Activated CD8-positive, alpha-beta T cell treated with anti-CD3 and anti-CD28 coated beads for 36 hours (primary cell): ENCODE measurements at regions not wholly inside any gene's neighbourhood (a gene's known extent, or its start where the extent isn't known, plus 50 kb on each side); places are given as distances from the start of the nearest gene placed in this dataset.

ENCODE experiments used
- ATAC-seq: fragments of 200-7000 bp; cut with Tn5 transposase; one replicate; pipeline ENCODE4 v1.10.0; 2021; ENCODE audit warnings: mild to moderate bottlenecking, moderate library complexity
- CTCF ChIA-PET: fragments of 350-600 bp; sonication (Branson Sonifier 250); formaldehyde crosslinking; loops from one replicate; lab custom pipeline; 2021; ENCODE audit warnings: antibody characterized with exemption; lab: Charles Lee
- POLR2A ChIA-PET: fragments of 350-600 bp; sonication (Branson Sonifier 250); formaldehyde crosslinking; loops from one replicate; lab custom pipeline; 2021; ENCODE audit warnings: antibody characterized with exemption; lab: Charles Lee
- DNase-seq: peaks from one replicate; pipeline ENCODE4 v3.0.0-alpha.2; 2020
- H3K27ac Mint-ChIP-seq: one replicate; pipeline ENCODE4 v1.8.0; 2021; ENCODE audit warnings: mild to moderate bottlenecking, mixed read lengths
- H3K27me3 Mint-ChIP-seq: one replicate; pipeline ENCODE4 v1.8.0; 2021; ENCODE audit warnings: mixed read lengths
- H3K36me3 Mint-ChIP-seq: one replicate; pipeline ENCODE4 v1.8.0; 2021; ENCODE audit warnings: low read depth, mixed read lengths
- H3K4me1 Mint-ChIP-seq: one replicate; pipeline ENCODE4 v1.8.0; 2021; ENCODE audit warnings: low read depth, mixed read lengths
- H3K4me3 Mint-ChIP-seq: one replicate; pipeline ENCODE4 v1.8.0; 2021; ENCODE audit warnings: mild to moderate bottlenecking, moderate library complexity, mixed read lengths
- H3K9me3 Mint-ChIP-seq: one replicate; pipeline ENCODE4 v1.8.0; 2021; ENCODE audit warnings: mixed read lengths
- CTCF ChIP-seq: fragments of 200-600 bp; IDR thresholded peaks from one replicate; pipeline ENCODE4 v1.8.0; 2022; ENCODE audit warnings: antibody characterized with exemption, mild to moderate bottlenecking
- intact Hi-C: fragments of 100-400 bp; cut with micrococcal nuclease; formaldehyde crosslinking; loops from one replicate; pipeline ENCODE4 v1.10.0; 2022

DNA sequence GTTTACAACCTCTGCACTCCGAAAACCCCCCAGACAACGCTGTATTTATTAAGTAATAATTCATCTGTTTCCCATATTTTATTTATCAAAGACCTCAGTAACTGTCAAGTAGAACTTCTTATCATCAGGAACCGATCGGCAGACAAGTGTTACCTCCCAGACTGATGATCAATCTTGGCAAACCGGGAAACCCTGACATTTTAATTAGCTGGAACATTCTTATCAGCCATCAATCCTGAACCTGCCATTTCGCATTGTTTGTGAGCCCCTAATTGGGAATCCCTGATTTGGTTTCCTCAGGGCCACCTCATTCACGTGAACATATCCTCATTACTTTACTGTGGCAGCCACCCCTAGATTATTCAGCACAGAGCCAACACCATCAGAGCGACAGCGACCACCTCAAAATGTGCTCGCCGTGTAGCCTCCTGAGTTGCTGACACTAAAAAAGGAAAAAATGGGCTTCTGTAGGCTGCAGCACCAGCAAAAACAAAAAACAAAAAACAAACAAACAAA is 93.6 kb upstream of the SDK1 start:
- intact Hi-C loops: no loop called here
- H3K4me3 Mint-ChIP-seq: no peak overlapping the region
- CTCF ChIA-PET: no interaction called here
- DNase-seq: no peak
- POLR2A ChIA-PET: no interaction called here
- H3K9me3 Mint-ChIP-seq: no peaks in the 10 kb centered on the region
- no peaks in the 10 kb centered on the region for H3K4me1 Mint-ChIP-seq
- no peak for ATAC-seq
- H3K27me3 Mint-ChIP-seq: no peaks in the 10 kb centered on the region
- TF ChIP-seq CTCF: no peak
- no peaks in the 10 kb centered on the region for H3K36me3 Mint-ChIP-seq
- no peak overlapping the region for H3K27ac Mint-ChIP-seq

- intact Hi-C loops: no loop called here
- TF ChIP-seq CTCF: no peak
- Mint-ChIP-seq H3K4me1 (no peaks in the 10 kb centered on the region), H3K9me3 (no peaks in the 10 kb centered on the region), H3K36me3 (no peaks in the 10 kb centered on the region), H3K27ac (no peak overlapping the region), H3K4me3 (no peak overlapping the region), H3K27me3 (peaks cover 3% of the 10 kb centered on the region)
- no peak for ATAC-seq
- DNase-seq: no peak
- CTCF ChIA-PET: no interaction called here
- POLR2A ChIA-PET: no interaction called here
Measured at GRCh38 chr7:3210531-3210930, 90.5 kb upstream of the SDK1 start.

GRCh38 chr7:3214090-3214413 is 87.0 kb upstream of the SDK1 start:
- Mint-ChIP-seq H3K36me3 (no peaks in the 10 kb centered on the region), H3K4me3 (no peak overlapping the region), H3K9me3 (no peaks in the 10 kb centered on the region), H3K27me3 (peaks cover 14% of the 10 kb centered on the region), H3K4me1 (peaks cover 3% of the 10 kb centered on the region), H3K27ac (no peak overlapping the region)
- DNase-seq (no peak), ATAC-seq (no peak)
- intact Hi-C loops: no loop called here
- CTCF ChIA-PET: no interaction called here
- no peak for TF ChIP-seq CTCF
- POLR2A ChIA-PET: no interaction called here

DNA sequence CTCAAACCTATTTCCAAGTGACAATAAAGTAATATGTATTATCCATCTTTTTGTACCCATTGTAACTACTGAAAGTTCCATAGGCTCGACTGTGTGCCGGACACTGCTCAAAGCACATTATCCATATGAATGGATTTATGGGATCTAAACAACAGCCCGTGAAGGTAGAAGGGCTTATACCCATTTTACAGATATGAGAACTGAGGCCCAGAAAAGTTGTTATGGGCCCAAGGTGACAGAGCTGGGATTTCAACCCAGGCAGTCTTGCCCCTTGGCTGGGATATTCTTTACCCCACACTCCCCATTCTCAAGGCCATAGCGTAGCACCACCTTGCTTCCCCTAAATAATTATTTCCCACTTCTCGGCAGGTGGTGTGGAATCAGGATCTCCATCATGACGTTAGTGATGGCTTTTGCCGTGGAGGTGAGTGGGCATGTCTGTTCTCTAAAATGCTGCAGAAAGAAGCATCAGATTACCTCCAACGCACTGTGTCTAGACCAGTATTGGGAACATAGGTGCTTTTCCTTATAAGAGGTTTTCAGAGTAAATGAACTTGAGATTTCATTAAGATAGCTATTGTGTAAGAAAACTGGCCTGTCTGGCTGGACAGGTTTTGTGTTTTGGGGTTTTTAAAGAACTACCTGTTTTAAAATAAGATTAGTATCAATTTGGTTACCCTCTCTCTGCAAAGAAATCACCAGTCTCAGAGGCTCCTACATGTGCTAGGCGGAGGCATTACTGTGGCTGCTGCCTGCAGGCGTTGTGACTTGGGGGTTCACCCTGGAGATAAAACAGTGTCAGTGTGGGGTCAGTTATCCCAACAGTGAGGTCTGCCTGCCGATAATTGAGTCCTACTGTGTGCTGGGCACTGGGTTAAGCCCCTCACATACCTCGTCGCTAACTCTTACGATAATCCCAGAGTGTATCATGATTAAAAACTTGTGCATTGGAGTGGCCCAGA is 85.1 kb upstream of the SDK1 start:
- intact Hi-C loops: no loop called here
- CTCF ChIA-PET: no interaction called here
- H3K4me3 Mint-ChIP-seq: no peak overlapping the region
- POLR2A ChIA-PET: no interaction called here
- H3K36me3 Mint-ChIP-seq: no peaks in the 10 kb centered on the region
- no peak for TF ChIP-seq CTCF
- H3K9me3 Mint-ChIP-seq: no peaks in the 10 kb centered on the region
- peaks cover 18% of the 10 kb centered on the region for H3K27me3 Mint-ChIP-seq
- peaks cover 3% of the 10 kb centered on the region for H3K4me1 Mint-ChIP-seq
- DNase-seq (no peak), ATAC-seq (no peak)
- no peak overlapping the region for H3K27ac Mint-ChIP-seq

GRCh38 chr7:3217166-3217565 is 83.9 kb upstream of the SDK1 start:
- ChIA-PET POLR2A (no interaction called here), CTCF (no interaction called here)
- DNase-seq (no peak), ATAC-seq (no peak)
- no peaks in the 10 kb centered on the region for H3K9me3 Mint-ChIP-seq
- H3K4me3 Mint-ChIP-seq: no peak overlapping the region
- peaks cover 18% of the 10 kb centered on the region for H3K27me3 Mint-ChIP-seq
- peaks cover 3% of the 10 kb centered on the region for H3K4me1 Mint-ChIP-seq
- intact Hi-C loops: no loop called here
- H3K36me3 Mint-ChIP-seq: no peaks in the 10 kb centered on the region
- H3K27ac Mint-ChIP-seq: no peak overlapping the region
- no peak for TF ChIP-seq CTCF
